SK-N-MC (cell line): ENCODE measurements at regions not wholly inside any gene's neighbourhood (a gene's known extent, or its start where the extent isn't known, plus 50 kb on each side); places are given as distances from the start of the nearest gene placed in this dataset.
"Not testable (repeated sequence)": the region's sequence is repeated elsewhere in the genome, so short reads cannot be mapped to it uniquely, and the experiment has no call there.

Experiments
- EZH2 ChIP-seq: fragments of 200-600 bp; sonication (generic); IDR thresholded peaks from one replicate; pipeline ENCODE4 v1.6.1; 2017; ENCODE audit warnings: antibody characterized with exemption
- FOXP2 ChIP-seq: optimal IDR thresholded peaks from 2 replicates; pipeline ENCODE3; 2011; ENCODE audit warnings: mild to moderate bottlenecking, moderate library complexity; ENCODE audit not compliant: insufficient read depth; ENCODE audit errors: extremely low read length, control extremely low read depth
- POLR2AphosphoS5 ChIP-seq: IDR thresholded peaks from 2 replicates; pipeline ENCODE4 v1.6.1; 2012; ENCODE audit warnings: mild to moderate bottlenecking, low read depth, low read length, borderline replicate concordance

- not testable (repeated sequence) for TF ChIP-seq POLR2AphosphoS5, EZH2, FOXP2
Observed at GRCh38 chr7:42542446-42542845, 305.4 kb upstream of the GLI3 start.
